HG03457 (cell line): ENCODE measurements at regions not wholly inside any gene's neighbourhood (a gene's known extent, or its start where the extent isn't known, plus 50 kb on each side); places are given as distances from the start of the nearest gene placed in this dataset.
"Not testable (repeated sequence)": the region's sequence is repeated elsewhere in the genome, so short reads cannot be mapped to it uniquely, and the experiment has no call there.

Experiments
- ATAC-seq: cut with Tn5 transposase; IDR thresholded peaks from one replicate; pipeline ENCODE4 v1.9.1; 2021; ENCODE audit warnings: moderate number of reproducible peaks; ENCODE audit not compliant: unreplicated experiment

- no peak for ATAC-seq
These were observed 170.4 kb downstream of the PTPRC start for GRCh38 chr1:198809247-198809646.

GRCh38 chr1:198811449-198811848 lies 172.6 kb downstream of the PTPRC start:
- ATAC-seq = no peak

GRCh38 chr1:198823626-198824025 lies 184.8 kb downstream of the PTPRC start:
- ATAC-seq = no peak

GRCh38 chr1:198825254-198825653 lies 186.4 kb downstream of the PTPRC start:
- no peak for ATAC-seq

- no peak for ATAC-seq
These were observed 190.5 kb downstream of the PTPRC start for GRCh38 chr1:198829356-198829755.

GRCh38 chr1:198829944-198830343 lies 191.1 kb downstream of the PTPRC start:
- ATAC-seq = no peak

GRCh38 chr1:198830412-198830811 lies 191.6 kb downstream of the PTPRC start:
- ATAC-seq = no peak

GRCh38 chr1:198833706-198834503 lies 195.1 kb downstream of the PTPRC start:
- no peak for ATAC-seq

- ATAC-seq = no peak
These were observed 198.6 kb downstream of the PTPRC start for GRCh38 chr1:198837278-198838021.

- no peak for ATAC-seq
These were observed 199.1 kb downstream of the PTPRC start for GRCh38 chr1:198838022-198838342.

GRCh38 chr1:198841477-198841876 lies 202.6 kb downstream of the PTPRC start:
- no peak for ATAC-seq

GRCh38 chr1:198842686-198843085 lies 203.8 kb downstream of the PTPRC start:
- no peak for ATAC-seq

GRCh38 chr1:198845271-198845670 lies 206.4 kb downstream of the PTPRC start:
- ATAC-seq = no peak

- ATAC-seq = no peak
These were observed 207.0 kb downstream of the PTPRC start for GRCh38 chr1:198845851-198846250.

- no peak for ATAC-seq
These were observed 207.7 kb downstream of the PTPRC start for GRCh38 chr1:198846556-198846955.

- no peak for ATAC-seq
These were observed 209.4 kb downstream of the PTPRC start for GRCh38 chr1:198848206-198848605.

- no peak for ATAC-seq
These were observed 209.8 kb downstream of the PTPRC start for GRCh38 chr1:198848649-198849048.

- no peak for ATAC-seq
These were observed 210.3 kb downstream of the PTPRC start for GRCh38 chr1:198849093-198849492.

- ATAC-seq = no peak
These were observed 211.4 kb downstream of the PTPRC start for GRCh38 chr1:198850196-198850595.

GRCh38 chr1:198850966-198851365 lies 212.1 kb downstream of the PTPRC start:
- not testable (repeated sequence) for ATAC-seq

GRCh38 chr1:198856601-198857000 lies 217.8 kb downstream of the PTPRC start:
- ATAC-seq = no peak

GRCh38 chr1:198858033-198858432 lies 219.2 kb downstream of the PTPRC start:
- ATAC-seq = no peak
